Astrocyte of the spinal cord (primary cell): ENCODE measurements at regions not wholly inside any gene's neighbourhood (a gene's known extent, or its start where the extent isn't known, plus 50 kb on each side); places are given as distances from the start of the nearest gene placed in this dataset.

ENCODE experiments used
- DNase-seq: peaks from one replicate; pipeline ENCODE4 v3.0.0; 2011; ENCODE audit warnings: low read depth, low spot score
- H3K4me3 ChIP-seq: 2 replicates; pipeline ENCODE4 v1.5.1; 2011; ENCODE audit warnings: low read depth, mild to moderate bottlenecking, low read length, moderate library complexity
- in situ Hi-C: cut with HindIII; loops from 2 replicates; pipeline ENCODE4 v1.10.0; 2017; ENCODE audit warnings: low sequenced_read_pairs
- TF ChIP-seq, protein P1 (sequence below): IDR thresholded peaks from 2 replicates; pipeline ENCODE4 v1.5.1; 2012; ENCODE audit warnings: low read depth, mild to moderate bottlenecking, low read length, inconsistent platforms

DNA sequence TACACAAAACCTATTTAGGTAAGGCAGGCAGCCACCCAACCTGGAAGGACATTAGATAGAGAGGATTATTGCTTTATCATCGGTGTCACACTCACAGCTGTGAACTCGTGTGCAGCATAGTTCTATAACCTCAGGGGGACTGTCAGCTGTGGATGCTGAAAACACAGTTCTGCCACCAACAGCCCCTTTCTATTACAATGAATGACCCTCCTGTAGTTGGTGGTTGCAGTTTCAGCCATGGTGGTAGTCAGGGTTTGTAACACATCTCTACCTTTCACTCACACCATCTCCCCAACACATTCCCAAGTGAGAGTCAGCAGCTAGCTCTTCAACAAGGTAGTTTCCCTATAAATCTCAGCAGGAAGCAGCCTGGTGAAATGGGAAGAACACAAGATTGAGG lies 136.8 kb downstream of the ZC3H11B start:
- H3K4me3 ChIP-seq: no peak overlapping the region
- in situ Hi-C loops: no loop called here
- TF ChIP-seq, protein P1, sequence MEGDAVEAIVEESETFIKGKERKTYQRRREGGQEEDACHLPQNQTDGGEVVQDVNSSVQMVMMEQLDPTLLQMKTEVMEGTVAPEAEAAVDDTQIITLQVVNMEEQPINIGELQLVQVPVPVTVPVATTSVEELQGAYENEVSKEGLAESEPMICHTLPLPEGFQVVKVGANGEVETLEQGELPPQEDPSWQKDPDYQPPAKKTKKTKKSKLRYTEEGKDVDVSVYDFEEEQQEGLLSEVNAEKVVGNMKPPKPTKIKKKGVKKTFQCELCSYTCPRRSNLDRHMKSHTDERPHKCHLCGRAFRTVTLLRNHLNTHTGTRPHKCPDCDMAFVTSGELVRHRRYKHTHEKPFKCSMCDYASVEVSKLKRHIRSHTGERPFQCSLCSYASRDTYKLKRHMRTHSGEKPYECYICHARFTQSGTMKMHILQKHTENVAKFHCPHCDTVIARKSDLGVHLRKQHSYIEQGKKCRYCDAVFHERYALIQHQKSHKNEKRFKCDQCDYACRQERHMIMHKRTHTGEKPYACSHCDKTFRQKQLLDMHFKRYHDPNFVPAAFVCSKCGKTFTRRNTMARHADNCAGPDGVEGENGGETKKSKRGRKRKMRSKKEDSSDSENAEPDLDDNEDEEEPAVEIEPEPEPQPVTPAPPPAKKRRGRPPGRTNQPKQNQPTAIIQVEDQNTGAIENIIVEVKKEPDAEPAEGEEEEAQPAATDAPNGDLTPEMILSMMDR: no peak
- DNase-seq: no peak

DNA sequence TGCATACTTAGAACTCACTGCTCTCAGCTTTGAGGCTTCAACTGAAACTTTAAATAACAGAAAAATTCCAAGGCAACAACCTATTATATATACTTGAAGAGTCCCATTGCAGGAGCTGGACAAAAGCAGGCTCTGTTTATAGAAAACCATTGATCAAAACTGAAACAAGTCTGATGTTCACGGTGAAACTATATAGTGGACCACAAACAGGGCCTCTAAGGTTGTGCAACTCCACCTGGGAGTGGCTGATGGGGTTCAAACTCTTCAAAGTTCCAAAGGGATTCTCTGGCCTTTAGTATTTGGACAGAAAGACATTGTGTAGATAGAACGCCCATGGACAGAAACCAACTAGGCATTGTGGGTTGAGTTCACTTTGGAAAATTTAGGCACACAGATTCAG lies 140.3 kb downstream of the ZC3H11B start:
- in situ Hi-C loops: no loop called here
- no peak for DNase-seq
- TF ChIP-seq, protein P1: no peak
- H3K4me3 ChIP-seq: no peak overlapping the region

GRCh38 chr1:219467524-219467923 lies 145.4 kb downstream of the ZC3H11B start:
- TF ChIP-seq, protein P1: no peak
- DNase-seq: no peak
- in situ Hi-C loops: no loop called here
- no peak overlapping the region for H3K4me3 ChIP-seq

DNA sequence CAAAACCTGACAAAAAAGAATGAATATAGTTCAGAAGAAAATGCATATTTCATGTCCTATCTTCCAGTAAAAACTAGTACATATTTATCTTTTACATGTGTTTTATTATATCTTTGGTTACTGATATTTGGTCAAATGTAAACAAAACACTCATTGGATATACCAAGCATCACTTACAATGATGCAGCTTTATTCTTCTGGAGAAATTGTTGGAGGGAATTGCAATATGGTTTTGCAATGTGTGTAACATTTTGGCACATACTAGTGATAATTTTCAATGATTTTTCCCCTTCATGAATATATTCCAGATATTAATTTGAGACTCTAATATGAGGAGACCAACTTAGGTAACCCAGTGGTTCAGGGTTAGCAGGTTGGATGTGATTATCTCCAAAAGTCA lies 146.1 kb downstream of the ZC3H11B start:
- no peak for DNase-seq
- in situ Hi-C loops: no loop called here
- TF ChIP-seq, protein P1: no peak
- no peak overlapping the region for H3K4me3 ChIP-seq

GRCh38 chr1:219465212-219466093 lies 147.5 kb downstream of the ZC3H11B start:
- H3K4me3 ChIP-seq: no peak overlapping the region
- DNase-seq: no peak
- TF ChIP-seq, protein P1: no peak
- in situ Hi-C loops: no loop called here

GRCh38 chr1:219463636-219464035 lies 149.3 kb downstream of the ZC3H11B start:
- in situ Hi-C loops: no loop called here
- TF ChIP-seq, protein P1: no peak
- no peak for DNase-seq
- no peak overlapping the region for H3K4me3 ChIP-seq
